T-helper 17 cell (primary cell): ENCODE measurements at regions not wholly inside any gene's neighbourhood (a gene's known extent, or its start where the extent isn't known, plus 50 kb on each side); places are given as distances from the start of the nearest gene placed in this dataset.

ENCODE experiments used
- ATAC-seq: fragments of 150-1000 bp; cut with Tn5 transposase; 2 replicates; pipeline ENCODE4 v1.10.0; 2021; ENCODE audit warnings: mild to moderate bottlenecking, moderate library complexity
- DNase-seq, 3 donors: peaks; one replicate each; pipeline versions ENCODE4 v3.0.0 to v3.0.0-alpha.2; 2020 to 2021
- H3K9me3 ChIP-seq: one replicate; pipeline ENCODE4 v1.7.0; 2013; ENCODE audit warnings: low read length, mild to moderate bottlenecking; ENCODE audit not compliant: control insufficient read depth, poor library complexity, severe bottlenecking
- H3K27ac Mint-ChIP-seq: one replicate; pipeline ENCODE4 v1.8.0; 2022; ENCODE audit warnings: mild to moderate bottlenecking, moderate library complexity, mixed read lengths
- H3K27me3 Mint-ChIP-seq: one replicate; pipeline ENCODE4 v1.8.0; 2022; ENCODE audit warnings: mixed read lengths
- H3K36me3 Mint-ChIP-seq: one replicate; pipeline ENCODE4 v1.8.0; 2022; ENCODE audit warnings: low read depth, mixed read lengths
- H3K4me1 Mint-ChIP-seq: one replicate; pipeline ENCODE4 v1.8.0; 2022; ENCODE audit warnings: mild to moderate bottlenecking, mixed read lengths
- H3K4me3 Mint-ChIP-seq: one replicate; pipeline ENCODE4 v1.8.0; 2022; ENCODE audit warnings: mild to moderate bottlenecking, moderate library complexity, mixed read lengths

- H3K36me3 Mint-ChIP-seq, result no peaks in the 10 kb centered on the region
- no peak overlapping the region for H3K27ac Mint-ChIP-seq
- H3K4me1 Mint-ChIP-seq, result no peaks in the 10 kb centered on the region
- H3K27me3 Mint-ChIP-seq, result no peaks in the 10 kb centered on the region
- H3K4me3 Mint-ChIP-seq, result no peak overlapping the region
- DNase-seq (no peak), ATAC-seq (no peak)
- no peaks in the 10 kb centered on the region for H3K9me3 ChIP-seq
Measured at GRCh38 chr9:16178294-16178693, 625.5 kb downstream of the CCDC171 start.

DNA sequence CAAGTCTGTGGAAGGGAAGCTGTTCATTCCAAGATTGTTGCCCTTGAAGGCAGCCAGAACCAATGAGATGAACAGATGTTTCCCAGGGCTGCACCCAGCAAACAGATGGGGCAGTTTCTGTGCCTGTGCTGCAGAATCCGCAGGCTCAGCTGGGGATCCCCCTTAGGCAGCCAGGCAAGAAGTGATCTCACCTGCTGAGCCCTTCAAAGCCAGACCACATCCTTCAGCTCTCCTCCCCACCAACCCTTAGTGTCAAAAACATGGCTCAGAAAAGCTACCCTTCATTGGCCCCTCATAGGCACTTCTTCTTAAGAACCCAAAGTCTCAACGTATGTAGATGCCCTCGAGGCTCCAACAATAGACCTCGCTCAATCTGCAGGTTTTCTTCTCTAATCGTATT, 626.7 kb downstream of the CCDC171 start:
- no peaks in the 10 kb centered on the region for H3K36me3 Mint-ChIP-seq
- H3K27ac Mint-ChIP-seq, result no peak overlapping the region
- no peaks in the 10 kb centered on the region for H3K4me1 Mint-ChIP-seq
- no peaks in the 10 kb centered on the region for H3K9me3 ChIP-seq
- H3K27me3 Mint-ChIP-seq, result no peaks in the 10 kb centered on the region
- DNase-seq (no peak), ATAC-seq (peak; percentile 68)
- no peak overlapping the region for H3K4me3 Mint-ChIP-seq

GRCh38 chr9:16180091-16180490, 627.2 kb downstream of the CCDC171 start:
- H3K27ac Mint-ChIP-seq, result no peak overlapping the region
- H3K4me3 Mint-ChIP-seq, result no peak overlapping the region
- no peak for DNase-seq
- no peaks in the 10 kb centered on the region for H3K4me1 Mint-ChIP-seq
- no peaks in the 10 kb centered on the region for H3K36me3 Mint-ChIP-seq
- H3K27me3 Mint-ChIP-seq, result no peaks in the 10 kb centered on the region
- no peak for ATAC-seq
- H3K9me3 ChIP-seq, result no peaks in the 10 kb centered on the region

- H3K27ac Mint-ChIP-seq, result no peak overlapping the region
- ATAC-seq (no peak), DNase-seq (no peak)
- H3K27me3 Mint-ChIP-seq, result no peaks in the 10 kb centered on the region
- no peaks in the 10 kb centered on the region for H3K9me3 ChIP-seq
- no peaks in the 10 kb centered on the region for H3K4me1 Mint-ChIP-seq
- H3K4me3 Mint-ChIP-seq, result no peak overlapping the region
- no peaks in the 10 kb centered on the region for H3K36me3 Mint-ChIP-seq
Measured at GRCh38 chr9:16180546-16180945, 627.7 kb downstream of the CCDC171 start.

DNA sequence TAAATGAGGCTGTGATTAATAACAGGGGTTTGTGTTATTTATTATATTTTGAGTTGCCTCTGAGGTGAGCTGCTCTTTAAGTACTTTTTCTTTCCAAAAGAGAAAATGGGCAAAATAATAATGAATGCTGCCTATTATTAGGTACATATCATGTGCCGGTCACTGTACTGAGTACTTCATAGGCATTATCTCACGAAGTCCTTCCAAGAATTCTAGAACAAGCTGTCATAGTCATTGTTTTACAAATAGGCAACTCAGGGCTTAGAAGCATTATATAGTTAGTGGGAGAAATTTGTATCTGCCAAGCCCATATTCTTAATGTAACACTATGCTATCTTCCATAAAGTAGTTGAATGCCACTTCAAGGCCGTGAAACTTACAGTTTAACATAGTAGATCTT, 628.7 kb downstream of the CCDC171 start:
- Mint-ChIP-seq H3K27ac (no peak overlapping the region), H3K4me3 (no peak overlapping the region), H3K27me3 (no peaks in the 10 kb centered on the region), H3K4me1 (no peaks in the 10 kb centered on the region), H3K36me3 (no peaks in the 10 kb centered on the region)
- ATAC-seq (no peak), DNase-seq (no peak)
- no peaks in the 10 kb centered on the region for H3K9me3 ChIP-seq

GRCh38 chr9:16182784-16183183, 629.9 kb downstream of the CCDC171 start:
- DNase-seq, result no peak
- no peak overlapping the region for H3K27ac Mint-ChIP-seq
- no peak overlapping the region for H3K4me3 Mint-ChIP-seq
- H3K9me3 ChIP-seq, result no peaks in the 10 kb centered on the region
- no peaks in the 10 kb centered on the region for H3K4me1 Mint-ChIP-seq
- ATAC-seq, result no peak
- no peaks in the 10 kb centered on the region for H3K27me3 Mint-ChIP-seq
- no peaks in the 10 kb centered on the region for H3K36me3 Mint-ChIP-seq

- H3K4me3 Mint-ChIP-seq, result no peak overlapping the region
- no peaks in the 10 kb centered on the region for H3K4me1 Mint-ChIP-seq
- no peak for DNase-seq
- no peak for ATAC-seq
- no peak overlapping the region for H3K27ac Mint-ChIP-seq
- no peaks in the 10 kb centered on the region for H3K9me3 ChIP-seq
- no peaks in the 10 kb centered on the region for H3K27me3 Mint-ChIP-seq
- H3K36me3 Mint-ChIP-seq, result no peaks in the 10 kb centered on the region
Measured at GRCh38 chr9:16184964-16185646, 632.3 kb downstream of the CCDC171 start.

DNA sequence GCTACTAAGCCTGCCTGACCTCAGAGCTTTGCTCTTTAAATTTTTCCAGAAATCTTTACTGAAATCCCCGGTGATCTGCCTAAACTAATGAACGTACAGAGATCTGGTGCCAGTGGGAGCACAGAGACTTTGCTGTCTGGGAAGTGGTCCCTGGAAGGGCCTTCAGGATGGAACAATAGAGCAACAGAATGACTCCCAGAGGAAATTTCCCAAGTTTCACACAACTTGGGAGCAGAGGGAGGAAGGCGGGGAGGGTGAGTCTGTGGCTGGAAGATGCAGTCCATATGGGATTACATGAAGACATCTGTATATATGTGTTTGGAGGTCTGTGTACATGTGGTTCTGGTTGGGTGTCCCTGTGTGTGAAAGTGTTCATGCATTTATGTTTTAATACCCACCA, 638.3 kb downstream of the CCDC171 start:
- DNase-seq (no peak), ATAC-seq (no peak)
- H3K4me1 Mint-ChIP-seq, result no peaks in the 10 kb centered on the region
- H3K9me3 ChIP-seq, result no peaks in the 10 kb centered on the region
- no peak overlapping the region for H3K4me3 Mint-ChIP-seq
- H3K27me3 Mint-ChIP-seq, result peaks cover 5% of the 10 kb centered on the region
- no peak overlapping the region for H3K27ac Mint-ChIP-seq
- no peaks in the 10 kb centered on the region for H3K36me3 Mint-ChIP-seq

DNA sequence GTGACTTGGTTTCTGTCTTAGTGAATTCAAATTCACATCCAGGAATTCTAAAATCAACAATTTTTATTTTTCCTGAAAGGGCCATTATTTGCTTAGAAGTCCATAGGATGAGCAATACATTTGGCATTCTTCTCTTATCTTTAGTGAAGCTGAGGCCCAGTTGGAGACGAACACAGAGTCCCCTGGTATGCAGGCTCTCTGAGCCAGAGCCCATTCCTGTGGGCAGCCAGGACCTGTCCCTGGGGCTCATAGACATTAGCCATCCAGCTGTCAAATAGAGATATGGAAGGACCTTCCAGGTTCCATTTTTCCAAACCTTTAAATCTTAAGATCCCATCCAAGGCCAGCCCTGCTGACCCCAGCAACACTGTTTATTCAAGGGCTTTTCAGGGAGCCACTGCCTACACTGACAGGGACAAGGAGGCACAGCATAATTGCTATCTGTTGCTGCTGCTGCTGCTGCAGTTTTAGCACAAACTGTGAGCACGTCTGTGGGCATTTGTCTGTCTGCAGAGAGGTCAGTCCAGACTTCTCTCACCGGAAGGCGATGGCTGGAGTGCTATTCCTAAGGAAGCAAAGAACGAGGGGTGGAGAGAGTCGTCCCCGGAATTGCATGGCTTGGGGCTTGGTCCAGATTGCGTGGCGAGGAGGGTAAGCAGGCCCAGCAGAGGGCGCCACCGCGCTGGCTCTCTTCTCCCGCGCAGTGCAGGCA, 639.0 kb downstream of the CCDC171 start:
- no peaks in the 10 kb centered on the region for H3K9me3 ChIP-seq
- Mint-ChIP-seq H3K4me3 (no peak overlapping the region), H3K27me3 (peaks cover 5% of the 10 kb centered on the region), H3K27ac (no peak overlapping the region), H3K36me3 (no peaks in the 10 kb centered on the region), H3K4me1 (no peaks in the 10 kb centered on the region)
- ATAC-seq (no peak), DNase-seq (no peak)

- no peaks in the 10 kb centered on the region for H3K9me3 ChIP-seq
- Mint-ChIP-seq H3K36me3 (no peaks in the 10 kb centered on the region), H3K27me3 (peaks cover 5% of the 10 kb centered on the region), H3K4me3 (no peak overlapping the region), H3K27ac (no peak overlapping the region), H3K4me1 (no peaks in the 10 kb centered on the region)
- ATAC-seq (no peak), DNase-seq (no peak)
Measured at GRCh38 chr9:16192403-16193017, 639.7 kb downstream of the CCDC171 start.

DNA sequence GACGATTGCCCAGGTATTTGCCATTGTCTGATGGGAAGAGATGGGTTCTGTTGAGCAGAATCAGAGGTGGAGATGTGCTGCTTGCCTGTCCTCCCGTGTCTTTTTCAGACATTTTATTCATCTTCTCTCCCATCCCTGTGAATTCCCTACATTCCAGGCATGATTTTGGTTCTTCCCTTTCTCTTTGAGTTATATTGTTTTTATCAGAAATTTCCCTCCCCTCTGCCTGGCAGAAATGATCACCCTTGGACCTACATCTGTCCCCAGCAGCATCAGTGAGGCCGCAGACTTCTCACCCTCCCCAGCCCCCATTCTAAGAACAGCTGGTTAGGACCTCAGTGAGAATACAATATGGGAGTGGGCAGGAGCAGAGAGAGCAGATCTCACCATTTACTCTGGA, 640.2 kb downstream of the CCDC171 start:
- peaks cover 5% of the 10 kb centered on the region for H3K27me3 Mint-ChIP-seq

DNA sequence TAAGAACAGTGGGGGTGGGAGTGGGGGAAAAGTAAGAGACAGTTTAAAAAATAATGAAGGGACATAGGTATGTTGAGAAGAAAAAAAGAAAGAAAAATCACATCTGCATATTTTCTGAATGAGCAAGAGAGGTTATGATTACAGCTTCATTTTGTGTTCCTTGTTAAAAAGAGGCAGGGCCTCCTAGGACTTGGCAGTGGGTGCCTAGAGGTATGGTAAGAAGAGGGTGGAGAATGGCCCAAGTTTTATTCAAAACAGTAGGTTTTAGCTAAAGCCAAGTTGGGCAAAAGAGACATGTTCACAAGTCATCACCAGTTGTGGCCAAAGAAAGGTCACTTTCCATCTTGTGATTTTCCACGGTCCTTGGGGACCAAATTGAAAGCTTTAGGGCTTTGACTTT, 643.4 kb downstream of the CCDC171 start:
- H3K27ac Mint-ChIP-seq, result no peak overlapping the region

More for the DNA sequence above, 640.2 kb downstream of the CCDC171 start:
- Mint-ChIP-seq H3K27ac (no peak overlapping the region), H3K4me3 (no peak overlapping the region), H3K4me1 (no peaks in the 10 kb centered on the region), H3K36me3 (no peaks in the 10 kb centered on the region)
- DNase-seq (no peak), ATAC-seq (no peak)
- no peaks in the 10 kb centered on the region for H3K9me3 ChIP-seq

GRCh38 chr9:16197578-16198370, 644.9 kb downstream of the CCDC171 start:
- H3K27ac Mint-ChIP-seq, result no peak overlapping the region
- no peak overlapping the region for H3K4me3 Mint-ChIP-seq
- peaks cover 5% of the 10 kb centered on the region for H3K27me3 Mint-ChIP-seq
- no peaks in the 10 kb centered on the region for H3K9me3 ChIP-seq
- ATAC-seq (no peak), DNase-seq (no peak)
- no peaks in the 10 kb centered on the region for H3K4me1 Mint-ChIP-seq
- H3K36me3 Mint-ChIP-seq, result no peaks in the 10 kb centered on the region

More for the DNA sequence above, 643.4 kb downstream of the CCDC171 start:
- Mint-ChIP-seq H3K27me3 (peaks cover 5% of the 10 kb centered on the region), H3K36me3 (no peaks in the 10 kb centered on the region), H3K4me1 (no peaks in the 10 kb centered on the region), H3K4me3 (no peak overlapping the region)
- no peaks in the 10 kb centered on the region for H3K9me3 ChIP-seq
- DNase-seq, result no peak
- ATAC-seq, result no peak
